ENCODE measurements at regions not wholly inside any gene's neighbourhood (a gene's known extent, or its start where the extent isn't known, plus 50 kb on each side); places are given as distances from the start of the nearest gene placed in this dataset.

- TF ChIP-seq POLR2A (IDR thresholded peaks at IDR 0.05), result no peak
- no peak for TF ChIP-seq POLR2AphosphoS5 (IDR thresholded peaks at IDR 0.05)
- TF ChIP-seq EP300 (IDR thresholded peaks at IDR 0.05), result no peak
- TF ChIP-seq CTCF (IDR thresholded peaks at IDR 0.05), result no peak
- intact Hi-C loops (cut with DNase I), result no loop called here
- 66 to 74% methylated on average over 4 of the region's 4 CpGs for WGBS, 2 donors
- Histone ChIP-seq H3K27me3 (no peaks in the 10 kb centered on the region), H3K27ac (no peak overlapping the region), H3K9me3 (no peaks in the 10 kb centered on the region), H3K4me1 (no peaks in the 10 kb centered on the region), H3K4me3 (no peak overlapping the region), H3K36me3 (no peaks in the 10 kb centered on the region)
- DNase-seq, result no peak
These were observed 231.3 kb downstream of the C1orf94 start for GRCh38 chr1:34408011-34408410.

DNA sequence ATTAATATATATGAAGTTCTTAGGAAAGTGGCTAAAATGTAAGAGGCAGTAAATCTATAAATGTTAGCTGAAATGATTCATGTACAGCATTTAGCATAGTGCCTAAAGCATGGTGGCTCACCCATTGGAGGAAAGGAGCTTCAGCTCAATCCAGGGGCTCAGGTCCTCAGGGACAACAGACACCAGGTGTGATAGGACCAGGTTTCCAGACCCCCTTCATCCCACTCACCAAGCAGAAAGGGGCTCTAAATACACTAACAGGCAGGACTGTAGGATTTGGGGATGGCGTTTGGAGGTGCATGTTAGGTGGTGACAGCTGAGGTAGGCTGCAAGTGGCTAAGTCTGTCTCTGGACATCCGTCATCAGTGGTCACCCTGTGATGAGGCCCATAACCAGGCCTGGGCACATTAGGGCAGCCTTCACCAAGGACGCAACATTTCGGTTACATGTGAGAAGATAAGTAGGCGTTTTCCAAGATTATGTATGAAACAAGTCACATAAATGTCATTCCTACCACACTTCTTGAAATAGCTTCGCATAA is 233.1 kb downstream of the C1orf94 start:
- Histone ChIP-seq H3K27ac (no peak overlapping the region), H3K4me1 (no peaks in the 10 kb centered on the region), H3K4me3 (no peak overlapping the region), H3K27me3 (no peaks in the 10 kb centered on the region), H3K9me3 (no peaks in the 10 kb centered on the region), H3K36me3 (no peaks in the 10 kb centered on the region)
- DNase-seq, result no peak
- TF ChIP-seq POLR2AphosphoS5 (IDR thresholded peaks at IDR 0.05) (no peak), EP300 (IDR thresholded peaks at IDR 0.05) (no peak), CTCF (IDR thresholded peaks at IDR 0.05) (no peak)
- WGBS, 2 donors, result 90 to 92% methylated on average over 6 of the region's 6 CpGs
- intact Hi-C loops (cut with DNase I), result no loop called here

- no peak overlapping the region for H3K27ac ChIP-seq
- H3K9me3 ChIP-seq, result no peaks in the 10 kb centered on the region
- DNase-seq, result no peak
- H3K27me3 ChIP-seq, result peaks cover 0 to 9% (median 0%) of the 10 kb centered on the region in 3 donors
- H3K36me3 ChIP-seq, result no peaks in the 10 kb centered on the region
- no peak for TF ChIP-seq POLR2A (IDR thresholded peaks at IDR 0.05)
- no peak for TF ChIP-seq CTCF (IDR thresholded peaks at IDR 0.05)
- TF ChIP-seq EP300 (IDR thresholded peaks at IDR 0.05), result no peak
- TF ChIP-seq POLR2AphosphoS5 (IDR thresholded peaks at IDR 0.05), result no peak
- intact Hi-C loops (cut with DNase I), result no loop called here
- 59 to 67% methylated on average over 12 of the region's 12 CpGs for WGBS, 2 donors
- no peaks in the 10 kb centered on the region for H3K4me1 ChIP-seq
- H3K4me3 ChIP-seq, result no peak overlapping the region
These were observed 236.1 kb downstream of the C1orf94 start for GRCh38 chr1:34412598-34413370.

GRCh38 chr1:34415140-34415539 is 238.4 kb downstream of the C1orf94 start:
- Histone ChIP-seq H3K9me3 (no peaks in the 10 kb centered on the region), H3K4me3 (no peak overlapping the region), H3K36me3 (no peaks in the 10 kb centered on the region), H3K4me1 (no peaks in the 10 kb centered on the region), H3K27me3 (peaks cover 0 to 15% (median 0%) of the 10 kb centered on the region in 3 donors), H3K27ac (no peak overlapping the region)
- DNase-seq, result no peak
- TF ChIP-seq EP300 (IDR thresholded peaks at IDR 0.05) (no peak), POLR2AphosphoS5 (IDR thresholded peaks at IDR 0.05) (no peak), POLR2A (IDR thresholded peaks at IDR 0.05) (no peak)
- intact Hi-C loops (cut with DNase I), result no loop called here
- 74 to 87% methylated on average over 6 of the region's 6 CpGs for WGBS, 2 donors

DNA sequence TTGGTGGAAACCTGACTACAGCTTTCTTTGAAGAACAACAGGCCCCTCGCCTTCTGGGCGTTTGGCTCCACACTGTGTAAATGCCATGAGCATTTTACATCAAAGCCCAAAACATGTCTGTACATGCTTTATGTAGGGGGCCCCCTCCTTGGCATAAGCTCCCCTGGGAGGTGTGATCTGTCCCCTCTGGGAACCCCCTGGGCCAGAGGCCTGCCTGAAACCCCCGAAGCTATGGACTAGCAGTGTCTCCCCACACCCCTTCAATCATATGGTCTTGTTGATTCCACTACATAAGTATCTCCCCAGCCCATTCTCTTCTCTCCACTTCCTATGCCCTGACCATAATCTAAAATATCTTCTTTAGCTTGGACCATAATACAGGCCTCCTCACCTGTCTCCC is 241.5 kb downstream of the C1orf94 start:
- H3K36me3 ChIP-seq, result no peaks in the 10 kb centered on the region

More for the DNA sequence above, 241.5 kb downstream of the C1orf94 start:
- no peaks in the 10 kb centered on the region for H3K9me3 ChIP-seq
- no peak for DNase-seq
- WGBS, 2 donors, result 83 to 89% methylated on average over 3 of the region's 3 CpGs
- H3K27me3 ChIP-seq, result peaks cover 0 to 15% (median 0%) of the 10 kb centered on the region in 3 donors
- intact Hi-C loops (cut with DNase I), result no loop called here
- no peak overlapping the region for H3K4me3 ChIP-seq
- H3K4me1 ChIP-seq, result no peaks in the 10 kb centered on the region
- no peak for TF ChIP-seq POLR2AphosphoS5 (IDR thresholded peaks at IDR 0.05)
- no peak for TF ChIP-seq CTCF (IDR thresholded peaks at IDR 0.05)
- TF ChIP-seq POLR2A (IDR thresholded peaks at IDR 0.05), result no peak
- no peak for TF ChIP-seq EP300 (IDR thresholded peaks at IDR 0.05)
- no peak overlapping the region for H3K27ac ChIP-seq

Measured in sigmoid colon (tissue), 6 donors.